HL-60 (cell line): ENCODE measurements at regions not wholly inside any gene's neighbourhood (a gene's known extent, or its start where the extent isn't known, plus 50 kb on each side); places are given as distances from the start of the nearest gene placed in this dataset.

Experiments
- POLR2AphosphoS5 ChIP-seq: IDR thresholded peaks from 2 replicates; pipeline ENCODE4 v1.6.1; 2012; ENCODE audit warnings: low read depth
- SPI1 ChIP-seq: IDR thresholded peaks from 2 replicates; pipeline ENCODE4 v1.6.1; 2012; ENCODE audit warnings: low read depth, mild to moderate bottlenecking, borderline replicate concordance
- TF ChIP-seq, protein P1 (sequence below): IDR thresholded peaks from one replicate; pipeline ENCODE4 v1.5.1; 2011; ENCODE audit warnings: low read length, control low read depth, inconsistent platforms; ENCODE audit not compliant: insufficient read depth
- TF ChIP-seq, protein P2 (sequence below): IDR thresholded peaks from 2 replicates; pipeline ENCODE4 v1.6.1; 2012; ENCODE audit warnings: low read depth; ENCODE audit not compliant: insufficient replicate concordance

DNA sequence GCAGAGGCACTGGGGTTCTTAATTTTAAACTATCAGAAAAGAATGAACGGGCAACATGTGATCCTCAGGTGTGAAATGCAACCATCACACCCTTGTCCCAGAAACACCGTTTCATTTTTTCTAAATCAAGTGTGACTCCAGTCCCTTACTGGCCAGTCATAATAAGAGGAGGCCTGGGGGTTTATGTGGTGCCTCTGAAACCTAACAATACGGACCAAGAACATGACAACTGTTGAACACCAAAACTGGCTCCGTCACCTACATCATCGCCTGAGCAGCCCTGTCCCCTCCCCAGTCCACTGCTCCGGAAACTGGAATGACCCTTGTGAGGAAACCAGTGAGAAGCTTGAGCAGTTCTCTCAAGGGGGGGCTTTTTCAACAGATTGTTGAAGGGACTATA lies 55.9 kb upstream of the KIF26B start:
- TF ChIP-seq, protein P1, sequence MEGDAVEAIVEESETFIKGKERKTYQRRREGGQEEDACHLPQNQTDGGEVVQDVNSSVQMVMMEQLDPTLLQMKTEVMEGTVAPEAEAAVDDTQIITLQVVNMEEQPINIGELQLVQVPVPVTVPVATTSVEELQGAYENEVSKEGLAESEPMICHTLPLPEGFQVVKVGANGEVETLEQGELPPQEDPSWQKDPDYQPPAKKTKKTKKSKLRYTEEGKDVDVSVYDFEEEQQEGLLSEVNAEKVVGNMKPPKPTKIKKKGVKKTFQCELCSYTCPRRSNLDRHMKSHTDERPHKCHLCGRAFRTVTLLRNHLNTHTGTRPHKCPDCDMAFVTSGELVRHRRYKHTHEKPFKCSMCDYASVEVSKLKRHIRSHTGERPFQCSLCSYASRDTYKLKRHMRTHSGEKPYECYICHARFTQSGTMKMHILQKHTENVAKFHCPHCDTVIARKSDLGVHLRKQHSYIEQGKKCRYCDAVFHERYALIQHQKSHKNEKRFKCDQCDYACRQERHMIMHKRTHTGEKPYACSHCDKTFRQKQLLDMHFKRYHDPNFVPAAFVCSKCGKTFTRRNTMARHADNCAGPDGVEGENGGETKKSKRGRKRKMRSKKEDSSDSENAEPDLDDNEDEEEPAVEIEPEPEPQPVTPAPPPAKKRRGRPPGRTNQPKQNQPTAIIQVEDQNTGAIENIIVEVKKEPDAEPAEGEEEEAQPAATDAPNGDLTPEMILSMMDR: no peak
- TF ChIP-seq POLR2AphosphoS5 (no peak), SPI1 (no peak)
- TF ChIP-seq, protein P2, sequence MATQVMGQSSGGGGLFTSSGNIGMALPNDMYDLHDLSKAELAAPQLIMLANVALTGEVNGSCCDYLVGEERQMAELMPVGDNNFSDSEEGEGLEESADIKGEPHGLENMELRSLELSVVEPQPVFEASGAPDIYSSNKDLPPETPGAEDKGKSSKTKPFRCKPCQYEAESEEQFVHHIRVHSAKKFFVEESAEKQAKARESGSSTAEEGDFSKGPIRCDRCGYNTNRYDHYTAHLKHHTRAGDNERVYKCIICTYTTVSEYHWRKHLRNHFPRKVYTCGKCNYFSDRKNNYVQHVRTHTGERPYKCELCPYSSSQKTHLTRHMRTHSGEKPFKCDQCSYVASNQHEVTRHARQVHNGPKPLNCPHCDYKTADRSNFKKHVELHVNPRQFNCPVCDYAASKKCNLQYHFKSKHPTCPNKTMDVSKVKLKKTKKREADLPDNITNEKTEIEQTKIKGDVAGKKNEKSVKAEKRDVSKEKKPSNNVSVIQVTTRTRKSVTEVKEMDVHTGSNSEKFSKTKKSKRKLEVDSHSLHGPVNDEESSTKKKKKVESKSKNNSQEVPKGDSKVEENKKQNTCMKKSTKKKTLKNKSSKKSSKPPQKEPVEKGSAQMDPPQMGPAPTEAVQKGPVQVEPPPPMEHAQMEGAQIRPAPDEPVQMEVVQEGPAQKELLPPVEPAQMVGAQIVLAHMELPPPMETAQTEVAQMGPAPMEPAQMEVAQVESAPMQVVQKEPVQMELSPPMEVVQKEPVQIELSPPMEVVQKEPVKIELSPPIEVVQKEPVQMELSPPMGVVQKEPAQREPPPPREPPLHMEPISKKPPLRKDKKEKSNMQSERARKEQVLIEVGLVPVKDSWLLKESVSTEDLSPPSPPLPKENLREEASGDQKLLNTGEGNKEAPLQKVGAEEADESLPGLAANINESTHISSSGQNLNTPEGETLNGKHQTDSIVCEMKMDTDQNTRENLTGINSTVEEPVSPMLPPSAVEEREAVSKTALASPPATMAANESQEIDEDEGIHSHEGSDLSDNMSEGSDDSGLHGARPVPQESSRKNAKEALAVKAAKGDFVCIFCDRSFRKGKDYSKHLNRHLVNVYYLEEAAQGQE: no peak
